Activated CD8-positive, alpha-beta T cell treated with anti-CD3 and anti-CD28 coated beads for 36 hours (primary cell): ENCODE measurements at regions not wholly inside any gene's neighbourhood (a gene's known extent, or its start where the extent isn't known, plus 50 kb on each side); places are given as distances from the start of the nearest gene placed in this dataset.

Source experiments
- ATAC-seq: fragments of 200-7000 bp; cut with Tn5 transposase; one replicate; pipeline ENCODE4 v1.10.0; 2021; ENCODE audit warnings: mild to moderate bottlenecking, moderate library complexity
- CTCF ChIA-PET: fragments of 350-600 bp; sonication (Branson Sonifier 250); formaldehyde crosslinking; loops from one replicate; lab custom pipeline; 2021; ENCODE audit warnings: antibody characterized with exemption; lab: Charles Lee
- POLR2A ChIA-PET: fragments of 350-600 bp; sonication (Branson Sonifier 250); formaldehyde crosslinking; loops from one replicate; lab custom pipeline; 2021; ENCODE audit warnings: antibody characterized with exemption; lab: Charles Lee
- DNase-seq: peaks from one replicate; pipeline ENCODE4 v3.0.0-alpha.2; 2020
- H3K27ac Mint-ChIP-seq: one replicate; pipeline ENCODE4 v1.8.0; 2021; ENCODE audit warnings: mild to moderate bottlenecking, mixed read lengths
- H3K27me3 Mint-ChIP-seq: one replicate; pipeline ENCODE4 v1.8.0; 2021; ENCODE audit warnings: mixed read lengths
- H3K36me3 Mint-ChIP-seq: one replicate; pipeline ENCODE4 v1.8.0; 2021; ENCODE audit warnings: low read depth, mixed read lengths
- H3K4me1 Mint-ChIP-seq: one replicate; pipeline ENCODE4 v1.8.0; 2021; ENCODE audit warnings: low read depth, mixed read lengths
- H3K4me3 Mint-ChIP-seq: one replicate; pipeline ENCODE4 v1.8.0; 2021; ENCODE audit warnings: mild to moderate bottlenecking, moderate library complexity, mixed read lengths
- H3K9me3 Mint-ChIP-seq: one replicate; pipeline ENCODE4 v1.8.0; 2021; ENCODE audit warnings: mixed read lengths
- CTCF ChIP-seq: fragments of 200-600 bp; IDR thresholded peaks from one replicate; pipeline ENCODE4 v1.8.0; 2022; ENCODE audit warnings: antibody characterized with exemption, mild to moderate bottlenecking
- intact Hi-C: fragments of 100-400 bp; cut with micrococcal nuclease; formaldehyde crosslinking; loops from one replicate; pipeline ENCODE4 v1.10.0; 2022

- ATAC-seq (no peak), DNase-seq (no peak)
- H3K27me3 Mint-ChIP-seq, result no peaks in the 10 kb centered on the region
- H3K9me3 Mint-ChIP-seq, result peaks cover 7% of the 10 kb centered on the region
- intact Hi-C loops, result no loop called here
- no peaks in the 10 kb centered on the region for H3K36me3 Mint-ChIP-seq
- no peaks in the 10 kb centered on the region for H3K4me1 Mint-ChIP-seq
- CTCF ChIA-PET, result no interaction called here
- no peak for TF ChIP-seq CTCF
- no peak overlapping the region for H3K27ac Mint-ChIP-seq
- no peak overlapping the region for H3K4me3 Mint-ChIP-seq
- POLR2A ChIA-PET, result no interaction called here
Measured at GRCh38 chr4:133910165-133910564, 291.4 kb downstream of the PABPC4L start.

- H3K27me3 Mint-ChIP-seq, result no peaks in the 10 kb centered on the region
- CTCF ChIA-PET, result no interaction called here
- H3K36me3 Mint-ChIP-seq, result no peaks in the 10 kb centered on the region
- POLR2A ChIA-PET, result no interaction called here
- H3K4me3 Mint-ChIP-seq, result no peak overlapping the region
- H3K27ac Mint-ChIP-seq, result no peak overlapping the region
- peaks cover 10% of the 10 kb centered on the region for H3K9me3 Mint-ChIP-seq
- DNase-seq, result no peak
- no peaks in the 10 kb centered on the region for H3K4me1 Mint-ChIP-seq
- intact Hi-C loops, result no loop called here
- no peak for TF ChIP-seq CTCF
- no peak for ATAC-seq
Measured at GRCh38 chr4:133903029-133903428, 298.6 kb downstream of the PABPC4L start.

- intact Hi-C loops, result no loop called here
- no peak for ATAC-seq
Measured at GRCh38 chr4:133891011-133891410, 310.6 kb downstream of the PABPC4L start.

GRCh38 chr4:133887723-133888122 lies 313.9 kb downstream of the PABPC4L start:
- intact Hi-C loops, result no loop called here
- DNase-seq (no peak), ATAC-seq (no peak)
- ChIA-PET POLR2A (no interaction called here), CTCF (no interaction called here)
- Mint-ChIP-seq H3K4me3 (no peak overlapping the region), H3K27me3 (no peaks in the 10 kb centered on the region), H3K36me3 (no peaks in the 10 kb centered on the region), H3K9me3 (no peaks in the 10 kb centered on the region), H3K4me1 (no peaks in the 10 kb centered on the region), H3K27ac (no peak overlapping the region)
- no peak for TF ChIP-seq CTCF

More at GRCh38 chr4:133891011-133891410, 310.6 kb downstream of the PABPC4L start:
- Mint-ChIP-seq H3K27me3 (no peaks in the 10 kb centered on the region), H3K4me1 (no peaks in the 10 kb centered on the region), H3K36me3 (no peaks in the 10 kb centered on the region), H3K4me3 (no peak overlapping the region), H3K27ac (no peak overlapping the region), H3K9me3 (peaks cover 2% of the 10 kb centered on the region)
- TF ChIP-seq CTCF, result no peak
- POLR2A ChIA-PET, result interaction anchor here (0.6 kb wide), 1 partner anchor 30 kb away, joined by 3 read pairs; no protein-coding TSS in a partner anchor
- CTCF ChIA-PET, result no interaction called here
- no peak for DNase-seq

- H3K4me3 Mint-ChIP-seq, result no peak overlapping the region
Measured at GRCh38 chr4:133869486-133869885, 332.1 kb downstream of the PABPC4L start.

More at GRCh38 chr4:133869486-133869885, 332.1 kb downstream of the PABPC4L start:
- POLR2A ChIA-PET, result no interaction called here
- ATAC-seq (no peak), DNase-seq (no peak)
- H3K4me1 Mint-ChIP-seq, result no peaks in the 10 kb centered on the region
- H3K27me3 Mint-ChIP-seq, result no peaks in the 10 kb centered on the region
- H3K9me3 Mint-ChIP-seq, result peaks cover 10% of the 10 kb centered on the region
- TF ChIP-seq CTCF, result no peak
- CTCF ChIA-PET, result no interaction called here
- no peak overlapping the region for H3K27ac Mint-ChIP-seq
- intact Hi-C loops, result no loop called here
- H3K36me3 Mint-ChIP-seq, result no peaks in the 10 kb centered on the region
